ENCODE measurements at regions not wholly inside any gene's neighbourhood (a gene's known extent, or its start where the extent isn't known, plus 50 kb on each side); places are given as distances from the start of the nearest gene placed in this dataset.

Small RNA genes lying in the stretch of these regions (small RNA-seq; reads per million reads assigned to genes)
- gene CFTRP3: 0 reads per million in 4 donors
- gene MLLT10P1: 0 reads per million in 4 donors
- 0 reads per million in 4 donors for gene RF00019
